ENCODE measurements at regions not wholly inside any gene's neighbourhood (a gene's known extent, or its start where the extent isn't known, plus 50 kb on each side); places are given as distances from the start of the nearest gene placed in this dataset.
"Not testable (repeated sequence)": the region's sequence is repeated elsewhere in the genome, so short reads cannot be mapped to it uniquely, and the experiment has no call there.

DNA sequence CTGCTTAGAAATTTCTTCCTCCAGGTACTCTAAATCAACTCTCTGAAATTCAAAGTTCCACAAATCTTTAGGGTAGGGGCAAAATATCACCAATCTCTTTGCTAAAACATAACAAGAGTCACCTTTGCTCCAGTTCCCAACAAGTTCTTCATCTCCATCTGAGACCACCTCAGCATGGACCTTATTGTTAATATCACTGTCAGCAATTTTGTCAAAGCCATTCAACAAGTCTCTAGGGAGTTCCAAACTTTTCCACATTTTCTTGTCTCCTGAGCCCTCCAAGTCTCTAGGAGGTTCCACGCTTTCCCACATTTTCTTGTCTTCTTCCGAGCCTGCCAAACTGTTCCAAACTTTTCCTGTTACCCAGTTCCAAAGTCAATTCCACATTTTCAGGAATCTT is 255.9 kb downstream of the TDRD15 start:
- DNase-seq; dilution Hi-C loops (cut with HindIII; ENCODE audit: low sequenced_read_pairs, unreplicated experiment); H2AFZ ChIP-seq (replicated peaks; ENCODE audit: low read length, poor library complexity); H3K18ac ChIP-seq (ENCODE audit: low read depth, low read length); H4K20me1 ChIP-seq (ENCODE audit: insufficient read depth, low read length); H3K79me1 ChIP-seq (ENCODE audit: low read depth in 1 of 2, low read length in 2 of 2); H3K56ac ChIP-seq (ENCODE audit: extremely low read depth, insufficient read depth, low read length); H2BK15ac ChIP-seq (ENCODE audit: low read depth, low read length); H2AK5ac ChIP-seq (ENCODE audit: low read depth, low read length); H3K36me3 ChIP-seq (ENCODE audit: control insufficient read depth, insufficient read depth, low read length); H3K14ac ChIP-seq (replicated peaks; ENCODE audit: low read depth, low read length); H3K27ac ChIP-seq (ENCODE audit: insufficient read depth, low read length); H3K4me1 ChIP-seq (ENCODE audit: control insufficient read depth, insufficient read depth, low read length); H2BK120ac ChIP-seq (ENCODE audit: low read depth, low read length); POLR2A ChIA-PET (ENCODE audit: unreplicated experiment); H3K23ac ChIP-seq (ENCODE audit: low read depth, low read length); H2BK20ac ChIP-seq (ENCODE audit: low read depth, low read length); H4K5ac ChIP-seq (ENCODE audit: low read depth, low read length); H3K4me3 ChIP-seq (ENCODE audit: insufficient read depth, low read depth, low read length); H3K4ac ChIP-seq (ENCODE audit: low read depth, low read length); H3K9ac ChIP-seq (ENCODE audit: low read depth, low read length); H3K4me2 ChIP-seq (ENCODE audit: low read depth, low read length); H3K9me1 ChIP-seq (ENCODE audit: insufficient read depth, low read length); H4K8ac ChIP-seq (ENCODE audit: low read depth in 2 of 2, low read length in 2 of 2); in situ Hi-C loops (cut with MboI; ENCODE audit: low sequenced_read_pairs); H3K9me3 ChIP-seq (ENCODE audit: control insufficient read depth, insufficient read depth, low read length); CTCF ChIA-PET; BruUV-seq (replicated peaks); H2BK5ac ChIP-seq (ENCODE audit: low read depth, low read length, poor library complexity, severe bottlenecking); intact Hi-C loops (cut with micrococcal nuclease); H4K91ac ChIP-seq (ENCODE audit: insufficient read depth, low read depth, low read length); ATAC-seq (ENCODE audit: low read depth); H2AK9ac ChIP-seq (replicated peaks; ENCODE audit: low read depth, low read length, poor library complexity); H3K27me3 ChIP-seq (ENCODE audit: control insufficient read depth, insufficient read depth, low read length): not testable (repeated sequence)
- WGBS, 2 experiments (ENCODE audit: extremely low coverage in 2 of 2, insufficient read length in 1 of 2) = 100% methylated on average over 1 of the region's 2 CpGs; no CpG with 5 or more reads in 1 of the 2 experiments

Data from IMR-90 (cell line).